ENCODE measurements at regions not wholly inside any gene's neighbourhood (a gene's known extent, or its start where the extent isn't known, plus 50 kb on each side); places are given as distances from the start of the nearest gene placed in this dataset.

GRCh38 chr11:116595305-116595880 lies 177.4 kb downstream of the BUD13 start:
- Histone ChIP-seq H3K4me2 (ENCODE audit: low read length) (no peak overlapping the region), H3K79me2 (ENCODE audit: control insufficient read depth, low read length) (no peaks in the 10 kb centered on the region), H3K4me1 (ENCODE audit: control insufficient read depth, low read length) (no peaks in the 10 kb centered on the region), H3K9me3 (ENCODE audit: control insufficient read depth, insufficient read depth, low read length) (no peaks in the 10 kb centered on the region), H3F3A (ENCODE audit: control insufficient read depth, insufficient read depth) (no peaks in the 10 kb centered on the region), H3K36me3 (ENCODE audit: control insufficient read depth, low read length) (no peaks in the 10 kb centered on the region), H3K27ac (ENCODE audit: low read depth, low read length) (no peak overlapping the region), H3K4me3 (ENCODE audit: low read length) (no peak overlapping the region), H3K27me3 (ENCODE audit: control insufficient read depth, low read length) (no peaks in the 10 kb centered on the region), H3K9me2 (replicated peaks; ENCODE audit: control insufficient read depth, low read length) (no peaks in the 10 kb centered on the region), H4K20me1 (ENCODE audit: control insufficient read depth, insufficient read depth, low read depth, low read length) (no peaks in the 10 kb centered on the region)
- TF ChIP-seq EZH2phosphoT487 (IDR thresholded peaks at IDR 0.05; ENCODE audit: borderline replicate concordance, low read length) (no peak), CTCF (IDR thresholded peaks at IDR 0.05; ENCODE audit: low read depth, low read length, poor library complexity, severe bottlenecking) (no peak)

GRCh38 chr11:116590844-116591570 lies 181.8 kb downstream of the BUD13 start:
- Histone ChIP-seq H3K27ac (ENCODE audit: low read depth, low read length) (no peak overlapping the region), H3K9me3 (ENCODE audit: control insufficient read depth, insufficient read depth, low read length) (no peaks in the 10 kb centered on the region), H3K4me3 (ENCODE audit: low read length) (no peak overlapping the region), H3K36me3 (ENCODE audit: control insufficient read depth, low read length) (no peaks in the 10 kb centered on the region), H3K4me1 (ENCODE audit: control insufficient read depth, low read length) (no peaks in the 10 kb centered on the region), H3K27me3 (ENCODE audit: control insufficient read depth, low read length) (no peaks in the 10 kb centered on the region), H3K4me2 (ENCODE audit: low read length) (no peak overlapping the region), H3F3A (ENCODE audit: control insufficient read depth, insufficient read depth) (no peaks in the 10 kb centered on the region), H3K79me2 (ENCODE audit: control insufficient read depth, low read length) (no peaks in the 10 kb centered on the region), H4K20me1 (ENCODE audit: control insufficient read depth, insufficient read depth, low read depth, low read length) (no peaks in the 10 kb centered on the region), H3K9me2 (replicated peaks; ENCODE audit: control insufficient read depth, low read length) (no peaks in the 10 kb centered on the region)
- TF ChIP-seq CTCF (IDR thresholded peaks at IDR 0.05; ENCODE audit: low read depth, low read length, poor library complexity, severe bottlenecking) (no peak), EZH2phosphoT487 (IDR thresholded peaks at IDR 0.05; ENCODE audit: borderline replicate concordance, low read length) (no peak)

GRCh38 chr11:116589402-116589801 lies 183.4 kb downstream of the BUD13 start:
- H3K27me3 ChIP-seq (ENCODE audit: control insufficient read depth, low read length): no peaks in the 10 kb centered on the region
- H3K27ac ChIP-seq (ENCODE audit: low read depth, low read length): no peak overlapping the region
- no peaks in the 10 kb centered on the region for H3K9me3 ChIP-seq (ENCODE audit: control insufficient read depth, insufficient read depth, low read length)
- H3K36me3 ChIP-seq (ENCODE audit: control insufficient read depth, low read length): no peaks in the 10 kb centered on the region
- H3K4me2 ChIP-seq (ENCODE audit: low read length): no peak overlapping the region
- no peak for TF ChIP-seq CTCF (IDR thresholded peaks at IDR 0.05; ENCODE audit: low read depth, low read length, poor library complexity, severe bottlenecking)
- TF ChIP-seq EZH2phosphoT487 (IDR thresholded peaks at IDR 0.05; ENCODE audit: borderline replicate concordance, low read length): no peak
- no peaks in the 10 kb centered on the region for H3K9me2 ChIP-seq (replicated peaks; ENCODE audit: control insufficient read depth, low read length)
- H3F3A ChIP-seq (ENCODE audit: control insufficient read depth, insufficient read depth): no peaks in the 10 kb centered on the region
- no peaks in the 10 kb centered on the region for H4K20me1 ChIP-seq (ENCODE audit: control insufficient read depth, insufficient read depth, low read depth, low read length)
- H3K4me1 ChIP-seq (ENCODE audit: control insufficient read depth, low read length): no peaks in the 10 kb centered on the region
- no peak overlapping the region for H3K4me3 ChIP-seq (ENCODE audit: low read length)
- no peaks in the 10 kb centered on the region for H3K79me2 ChIP-seq (ENCODE audit: control insufficient read depth, low read length)

Data from DOHH2 (cell line).